Left lung (tissue), 4 donors: ENCODE measurements at regions not wholly inside any gene's neighbourhood (a gene's known extent, or its start where the extent isn't known, plus 50 kb on each side); places are given as distances from the start of the nearest gene placed in this dataset.

Source experiments
- ATAC-seq: fragments of 200-7000 bp; cut with Tn5 transposase; one replicate; pipeline ENCODE4 v1.9.1; 2020; ENCODE audit warnings: moderate library complexity
- DNase-seq, 4 donors: peaks; one replicate each; pipeline ENCODE4 v3.0.0-alpha.2; 2013 to 2020
- H3K27ac ChIP-seq, 2 donors: fragments of 200-600 bp; sonication (generic) in 1 of 2; one replicate each; pipeline versions ENCODE4 v1.5.0 to v1.8.0; 2020 to 2021
- H3K27me3 ChIP-seq, 2 donors: fragments of 200-600 bp; sonication (generic) in 1 of 2; one replicate each; pipeline versions ENCODE4 v1.5.0 to v1.8.0; 2020 to 2021
- H3K36me3 ChIP-seq, 2 donors: fragments of 200-600 bp; sonication (generic) in 1 of 2; one replicate each; pipeline versions ENCODE4 v1.5.0 to v1.8.0; 2020 to 2021
- H3K4me1 ChIP-seq, 2 donors: fragments of 200-600 bp; one replicate each; pipeline ENCODE4 v1.8.0; 2021
- H3K4me3 ChIP-seq, 2 donors: fragments of 200-600 bp; sonication (generic) in 1 of 2; one replicate each; pipeline versions ENCODE4 v1.5.0 to v1.8.0; 2020 to 2021; ENCODE audit warnings: mild to moderate bottlenecking in 1 of 2
- H3K9me3 ChIP-seq, 2 donors: fragments of 200-600 bp; sonication (generic) in 1 of 2; one replicate each; pipeline versions ENCODE4 v1.5.0 to v1.8.0; 2020 to 2021
- intact Hi-C, 2 donors: fragments of 100-400 bp; cut with DNase I; formaldehyde crosslinking; loops; one replicate each; pipeline versions ENCODE4 v1.11.2 to v1.14.2; 2022
- TF ChIP-seq, protein P1 (sequence below), 2 donors: fragments of 200-600 bp; sonication (generic) in 1 of 2; IDR thresholded peaks; one replicate each; pipeline versions ENCODE4 v1.5.0 to v1.8.0; 2021; ENCODE audit warnings: antibody characterized with exemption in 2 of 2
- donor health status: DM: no; HTN: yes; CAD: no.
- donor health status: DM: no; HTN: no; CAD: no.

DNA sequence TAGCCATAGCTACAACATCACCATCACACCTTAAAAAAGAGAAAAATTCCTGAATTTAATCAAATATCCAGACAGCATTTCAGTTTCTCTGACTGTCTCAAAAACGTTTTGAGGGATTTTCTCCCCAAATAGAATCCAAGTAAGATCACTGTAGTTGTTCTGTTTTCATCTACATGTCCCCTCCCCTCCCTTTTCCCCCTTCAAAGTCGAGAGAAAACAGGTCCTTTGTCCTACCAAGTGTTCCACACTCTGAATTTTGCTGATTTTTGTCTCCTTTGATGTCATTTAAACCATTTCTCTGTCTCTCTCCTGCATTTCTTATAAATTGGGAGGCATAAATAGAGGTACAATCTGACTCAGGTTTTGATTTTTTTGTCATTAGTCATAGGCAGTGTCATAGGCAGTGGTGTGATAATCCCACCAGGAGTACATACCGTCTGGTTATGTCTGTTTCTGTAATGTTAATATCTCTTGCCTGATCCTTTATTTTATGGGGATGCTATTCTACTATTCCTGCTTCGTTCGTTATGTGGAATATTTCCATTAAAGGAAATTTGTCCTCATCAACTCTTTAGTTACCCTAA, 348.6 kb downstream of the PTTG2 start:
- Histone ChIP-seq H3K36me3 (no peaks in the 10 kb centered on the region), H3K4me1 (no peaks in the 10 kb centered on the region), H3K27me3 (no peaks in the 10 kb centered on the region), H3K27ac (no peak overlapping the region), H3K9me3 (no peaks in the 10 kb centered on the region), H3K4me3 (no peak overlapping the region)
- ATAC-seq (no peak), DNase-seq (no peak)
- intact Hi-C loops = no loop called here
- TF ChIP-seq, protein P1, sequence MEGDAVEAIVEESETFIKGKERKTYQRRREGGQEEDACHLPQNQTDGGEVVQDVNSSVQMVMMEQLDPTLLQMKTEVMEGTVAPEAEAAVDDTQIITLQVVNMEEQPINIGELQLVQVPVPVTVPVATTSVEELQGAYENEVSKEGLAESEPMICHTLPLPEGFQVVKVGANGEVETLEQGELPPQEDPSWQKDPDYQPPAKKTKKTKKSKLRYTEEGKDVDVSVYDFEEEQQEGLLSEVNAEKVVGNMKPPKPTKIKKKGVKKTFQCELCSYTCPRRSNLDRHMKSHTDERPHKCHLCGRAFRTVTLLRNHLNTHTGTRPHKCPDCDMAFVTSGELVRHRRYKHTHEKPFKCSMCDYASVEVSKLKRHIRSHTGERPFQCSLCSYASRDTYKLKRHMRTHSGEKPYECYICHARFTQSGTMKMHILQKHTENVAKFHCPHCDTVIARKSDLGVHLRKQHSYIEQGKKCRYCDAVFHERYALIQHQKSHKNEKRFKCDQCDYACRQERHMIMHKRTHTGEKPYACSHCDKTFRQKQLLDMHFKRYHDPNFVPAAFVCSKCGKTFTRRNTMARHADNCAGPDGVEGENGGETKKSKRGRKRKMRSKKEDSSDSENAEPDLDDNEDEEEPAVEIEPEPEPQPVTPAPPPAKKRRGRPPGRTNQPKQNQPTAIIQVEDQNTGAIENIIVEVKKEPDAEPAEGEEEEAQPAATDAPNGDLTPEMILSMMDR (IDR thresholded peaks at IDR 0.05) = no peak

DNA sequence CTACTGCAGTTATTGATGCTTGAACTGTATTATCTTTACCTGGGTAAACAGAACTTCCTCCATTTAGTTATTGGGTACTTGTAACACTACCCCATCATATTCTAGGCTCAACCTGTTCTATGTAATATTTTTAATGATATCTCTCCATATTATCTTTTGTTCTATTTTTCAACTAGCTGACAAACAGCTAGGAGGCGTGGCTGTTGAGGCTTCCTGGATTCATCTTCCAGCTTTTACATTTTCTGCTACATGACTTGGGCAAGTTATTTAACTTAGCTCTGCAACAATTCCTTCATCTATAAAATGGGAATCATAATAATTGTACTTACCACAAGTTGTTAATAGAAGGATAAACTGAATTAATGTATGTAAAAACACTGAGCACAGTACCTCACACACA, 349.3 kb downstream of the PTTG2 start:
- DNase-seq (no peak), ATAC-seq (no peak)
- H3K4me1 ChIP-seq = no peaks in the 10 kb centered on the region
- intact Hi-C loops = no loop called here
- TF ChIP-seq, protein P1 (IDR thresholded peaks at IDR 0.05) = no peak
- no peaks in the 10 kb centered on the region for H3K36me3 ChIP-seq
- H3K27ac ChIP-seq = no peak overlapping the region
- no peaks in the 10 kb centered on the region for H3K9me3 ChIP-seq
- H3K27me3 ChIP-seq = no peaks in the 10 kb centered on the region
- H3K4me3 ChIP-seq = no peak overlapping the region

DNA sequence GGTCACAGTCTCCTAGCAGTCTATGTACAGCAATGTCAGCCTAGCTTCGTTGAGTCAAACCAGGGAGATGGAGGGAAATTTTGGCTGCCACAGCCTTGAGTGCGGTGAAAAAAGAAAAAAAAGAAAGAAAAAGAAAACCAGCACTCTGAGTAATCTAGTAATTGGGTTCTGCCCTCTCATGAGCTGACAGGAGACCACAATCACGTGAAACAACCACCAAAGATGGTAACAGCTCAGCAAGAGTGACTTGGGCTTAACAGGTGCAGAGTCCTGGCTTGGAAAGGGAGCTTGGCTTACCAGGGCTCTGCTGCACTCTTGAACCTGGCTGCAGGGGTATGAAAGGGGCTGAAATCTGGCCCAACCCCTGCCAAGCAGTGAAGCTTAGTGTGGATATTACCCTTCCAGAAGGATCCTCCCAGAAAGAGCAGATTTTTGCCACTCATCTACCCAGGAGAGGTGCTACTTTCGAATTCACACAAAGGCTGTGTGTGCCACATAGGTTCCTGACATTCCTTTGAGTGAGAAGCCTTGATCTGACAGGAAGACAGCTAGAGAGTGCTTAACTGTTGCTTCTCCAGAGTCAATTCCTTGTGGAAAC, 350.3 kb downstream of the PTTG2 start:
- TF ChIP-seq, protein P1 (IDR thresholded peaks at IDR 0.05) = no peak
- DNase-seq = no peak
- Histone ChIP-seq H3K4me1 (no peaks in the 10 kb centered on the region), H3K36me3 (no peaks in the 10 kb centered on the region), H3K4me3 (no peak overlapping the region), H3K27ac (no peak overlapping the region), H3K9me3 (no peaks in the 10 kb centered on the region), H3K27me3 (no peaks in the 10 kb centered on the region)
- intact Hi-C loops = no loop called here
- ATAC-seq = peak; percentile 45

DNA sequence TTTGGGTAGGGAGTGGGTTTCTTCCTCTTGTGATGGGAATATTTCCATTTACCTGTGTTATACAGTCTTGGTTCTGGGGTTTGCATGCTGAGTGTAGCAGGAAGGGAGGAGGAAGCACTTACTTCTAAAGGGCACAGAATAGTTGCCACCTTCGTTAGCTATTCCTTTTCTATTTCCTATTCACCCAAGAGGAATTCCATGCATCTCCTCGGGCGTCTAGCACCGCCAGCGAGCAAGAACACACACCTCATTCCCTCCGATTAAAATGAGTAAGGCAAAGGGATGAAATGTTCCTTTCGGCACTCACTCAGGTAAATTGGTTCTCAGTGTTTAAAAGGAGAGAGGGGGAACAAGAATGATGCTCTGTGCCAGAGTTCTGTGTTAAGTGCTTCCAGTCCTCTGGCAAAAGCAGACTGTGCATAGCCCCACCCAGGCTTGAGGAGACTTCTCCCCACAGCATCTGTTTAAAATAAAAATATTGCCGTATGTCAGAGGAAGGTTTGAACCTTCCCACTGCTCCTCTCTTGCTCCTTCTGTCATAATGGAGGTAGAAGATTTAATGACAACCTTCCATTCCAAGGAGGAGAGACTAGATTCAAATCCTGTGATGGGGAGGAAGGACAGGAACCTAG, 351.4 kb downstream of the PTTG2 start:
- Histone ChIP-seq H3K4me1 (no peaks in the 10 kb centered on the region), H3K4me3 (no peak overlapping the region), H3K36me3 (no peaks in the 10 kb centered on the region), H3K9me3 (no peaks in the 10 kb centered on the region), H3K27me3 (no peaks in the 10 kb centered on the region), H3K27ac (no peak overlapping the region)
- ATAC-seq (no peak), DNase-seq (no peak)
- TF ChIP-seq, protein P1 (IDR thresholded peaks at IDR 0.05) = no peak
- intact Hi-C loops = no loop called here

DNA sequence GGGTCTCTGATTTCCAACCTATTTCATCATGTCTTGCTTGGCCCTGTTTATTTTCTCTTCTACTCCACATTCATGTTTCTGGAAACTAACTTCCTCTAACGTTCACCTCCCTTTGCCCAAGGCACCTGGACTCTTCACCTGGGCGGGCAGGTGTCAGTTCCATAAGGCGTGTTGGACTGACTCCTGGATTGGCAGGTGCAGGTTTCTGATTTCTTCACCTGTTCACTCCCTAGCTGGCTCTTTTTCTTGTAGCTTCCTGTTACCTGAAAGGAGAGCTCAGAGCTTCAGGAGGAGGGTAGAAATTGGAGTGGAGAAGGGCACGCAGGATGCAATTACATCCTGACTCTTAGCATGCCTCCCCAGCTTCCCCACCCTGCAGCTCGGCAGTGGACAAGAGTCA, 350.8 kb upstream of the KLF3 start:
- Histone ChIP-seq H3K27ac (no peak overlapping the region), H3K4me1 (peaks cover under 1 to 4% of the 10 kb centered on the region in 2 donors), H3K36me3 (no peaks in the 10 kb centered on the region), H3K9me3 (no peaks in the 10 kb centered on the region), H3K27me3 (no peaks in the 10 kb centered on the region), H3K4me3 (no peak overlapping the region)
- intact Hi-C loops = no loop called here
- TF ChIP-seq, protein P1 (IDR thresholded peaks at IDR 0.05) = no peak
- DNase-seq = no peak
- no peak for ATAC-seq
